ENCODE measurements at regions not wholly inside any gene's neighbourhood (a gene's known extent, or its start where the extent isn't known, plus 50 kb on each side); places are given as distances from the start of the nearest gene placed in this dataset.
A peak's percentile ranks its signal among the peaks of the same experiment; 100 is the strongest.
"Not testable (repeated sequence)": the region's sequence is repeated elsewhere in the genome, so short reads cannot be mapped to it uniquely, and the experiment has no call there.

GRCh38 chr9:42806674-42807073, 623.2 kb downstream of the SPATA31A6 start:
- H3K27ac ChIP-seq, result not testable (repeated sequence)
- TF ChIP-seq, protein P1, sequence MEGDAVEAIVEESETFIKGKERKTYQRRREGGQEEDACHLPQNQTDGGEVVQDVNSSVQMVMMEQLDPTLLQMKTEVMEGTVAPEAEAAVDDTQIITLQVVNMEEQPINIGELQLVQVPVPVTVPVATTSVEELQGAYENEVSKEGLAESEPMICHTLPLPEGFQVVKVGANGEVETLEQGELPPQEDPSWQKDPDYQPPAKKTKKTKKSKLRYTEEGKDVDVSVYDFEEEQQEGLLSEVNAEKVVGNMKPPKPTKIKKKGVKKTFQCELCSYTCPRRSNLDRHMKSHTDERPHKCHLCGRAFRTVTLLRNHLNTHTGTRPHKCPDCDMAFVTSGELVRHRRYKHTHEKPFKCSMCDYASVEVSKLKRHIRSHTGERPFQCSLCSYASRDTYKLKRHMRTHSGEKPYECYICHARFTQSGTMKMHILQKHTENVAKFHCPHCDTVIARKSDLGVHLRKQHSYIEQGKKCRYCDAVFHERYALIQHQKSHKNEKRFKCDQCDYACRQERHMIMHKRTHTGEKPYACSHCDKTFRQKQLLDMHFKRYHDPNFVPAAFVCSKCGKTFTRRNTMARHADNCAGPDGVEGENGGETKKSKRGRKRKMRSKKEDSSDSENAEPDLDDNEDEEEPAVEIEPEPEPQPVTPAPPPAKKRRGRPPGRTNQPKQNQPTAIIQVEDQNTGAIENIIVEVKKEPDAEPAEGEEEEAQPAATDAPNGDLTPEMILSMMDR (IDR thresholded peaks at IDR 0.05), result peak; percentile 72

GRCh38 chr9:42821468-42821867, 638.0 kb downstream of the SPATA31A6 start:
- not testable (repeated sequence) for H3K27ac ChIP-seq

DNA sequence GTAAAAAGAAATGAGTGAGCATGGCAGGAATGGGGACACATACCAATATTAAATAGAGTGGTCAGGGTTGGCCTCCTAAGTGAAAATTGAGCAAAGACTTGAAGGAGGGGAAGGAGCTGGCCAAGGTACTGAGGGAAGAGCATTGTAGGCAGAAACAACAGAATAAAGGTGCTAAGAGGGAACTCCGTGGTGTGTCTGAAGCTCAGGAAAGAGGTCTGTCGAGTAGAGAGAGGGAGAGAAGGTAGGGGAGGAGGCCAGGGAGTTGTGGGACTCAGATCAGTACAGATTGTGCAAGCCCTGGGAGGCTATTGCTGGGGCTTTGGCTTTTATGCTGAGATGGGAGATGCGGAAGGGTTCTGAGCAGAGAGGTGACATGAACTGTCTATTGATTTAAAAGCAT, 664.7 kb downstream of the SPATA31A6 start:
- not testable (repeated sequence) for H3K27ac ChIP-seq

DNA sequence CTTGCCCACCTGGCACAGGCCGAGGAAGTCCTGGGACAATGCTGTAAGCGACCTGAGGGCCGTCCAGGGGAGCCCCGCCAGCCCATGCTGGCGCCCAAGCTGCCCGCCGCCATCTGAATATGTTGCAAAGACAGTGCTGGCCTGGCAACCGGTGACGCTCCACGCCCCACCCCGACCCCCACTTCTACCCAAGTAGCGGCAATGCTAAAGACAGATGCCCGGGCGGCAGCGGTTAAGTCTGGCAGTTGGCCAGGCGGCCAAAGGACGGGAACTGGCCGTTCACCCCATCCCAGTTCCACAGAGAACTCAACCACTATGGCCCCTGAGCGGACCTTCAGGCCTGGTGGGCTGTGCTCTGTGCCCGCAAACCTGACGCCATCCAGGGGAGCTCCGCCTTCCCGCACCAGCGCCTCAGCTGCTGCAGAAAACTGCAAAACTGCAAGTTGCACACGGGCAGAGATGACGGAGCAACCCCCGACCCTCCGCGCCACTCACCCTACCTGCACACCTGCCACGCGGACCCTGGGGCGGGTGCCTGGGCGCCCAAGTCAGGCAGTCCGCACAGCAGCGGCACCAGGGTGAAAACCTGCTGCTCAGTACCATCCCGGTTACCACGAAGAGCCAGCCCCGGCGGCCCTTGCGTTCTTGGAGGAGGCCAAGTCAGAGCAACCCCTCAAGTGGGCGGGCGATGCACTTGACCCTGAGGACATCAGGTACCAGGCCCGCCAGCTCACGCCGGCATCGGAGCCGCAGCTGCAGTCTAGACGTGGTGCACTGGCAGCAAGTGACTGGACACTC, 667.6 kb downstream of the SPATA31A6 start:
- not testable (repeated sequence) for H3K27ac ChIP-seq

DNA sequence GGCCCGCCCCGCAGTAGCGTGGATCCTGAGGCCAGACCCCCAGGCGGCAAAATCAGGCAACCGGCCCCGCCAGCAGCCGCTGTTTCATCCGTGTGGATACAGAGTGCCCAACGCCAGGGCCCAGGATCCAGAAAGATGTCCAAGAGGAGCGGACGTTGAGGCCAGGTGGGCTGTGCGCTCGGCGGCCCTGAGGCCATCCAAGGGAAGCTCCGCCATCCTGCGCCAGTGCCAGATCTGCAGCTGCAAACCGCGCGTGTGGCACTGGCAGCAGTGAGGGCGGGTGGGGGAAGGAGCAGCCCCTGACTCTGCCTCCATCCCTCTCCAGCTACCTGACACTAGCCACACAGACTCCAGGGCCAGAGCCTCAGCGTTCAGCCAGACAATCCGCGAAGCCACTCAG, 668.2 kb downstream of the SPATA31A6 start:
- not testable (repeated sequence) for H3K27ac ChIP-seq

GRCh38 chr9:42852133-42852930, 668.9 kb downstream of the SPATA31A6 start:
- H3K27ac ChIP-seq, result not testable (repeated sequence)

GRCh38 chr9:42860133-42860532, 676.7 kb downstream of the SPATA31A6 start:
- H3K27ac ChIP-seq, result not testable (repeated sequence)

More at GRCh38 chr9:42852133-42852930, 668.9 kb downstream of the SPATA31A6 start:
- TF ChIP-seq, protein P1 (IDR thresholded peaks at IDR 0.05), result peak; percentile 53

GRCh38 chr9:42862465-42862864, 679.0 kb downstream of the SPATA31A6 start:
- H3K27ac ChIP-seq, result not testable (repeated sequence)
